Stomach (tissue), 4 donors: ENCODE measurements at regions not wholly inside any gene's neighbourhood (a gene's known extent, or its start where the extent isn't known, plus 50 kb on each side); places are given as distances from the start of the nearest gene placed in this dataset.

ENCODE experiments used
- EP300 ChIP-seq: sonication (generic); formaldehyde crosslinking; IDR thresholded peaks from one replicate; pipeline ENCODE4 v1.6.1; 2017; ENCODE audit warnings: antibody characterized with exemption
- POLR2A ChIP-seq, 4 donors: fragments of 450-650 bp; IDR thresholded peaks; one replicate each; pipeline ENCODE4 v1.6.1; 2016; ENCODE audit warnings: antibody characterized with exemption in 4 of 4, control low read depth in 2 of 4, mild to moderate bottlenecking in 1 of 4, moderate library complexity in 1 of 4
- TF ChIP-seq, protein P1 (sequence below), 7 experiments: fragments of 450-650 bp in 4 of 7; fragments of 200-600 bp in 3 of 7; sonication (generic) in 3 of 7; IDR thresholded peaks; one replicate each; pipeline ENCODE4 v1.5.1; 2016 to 2019; ENCODE audit warnings: antibody characterized with exemption in 7 of 7, control low read depth in 2 of 7, mild to moderate bottlenecking in 1 of 7

DNA sequence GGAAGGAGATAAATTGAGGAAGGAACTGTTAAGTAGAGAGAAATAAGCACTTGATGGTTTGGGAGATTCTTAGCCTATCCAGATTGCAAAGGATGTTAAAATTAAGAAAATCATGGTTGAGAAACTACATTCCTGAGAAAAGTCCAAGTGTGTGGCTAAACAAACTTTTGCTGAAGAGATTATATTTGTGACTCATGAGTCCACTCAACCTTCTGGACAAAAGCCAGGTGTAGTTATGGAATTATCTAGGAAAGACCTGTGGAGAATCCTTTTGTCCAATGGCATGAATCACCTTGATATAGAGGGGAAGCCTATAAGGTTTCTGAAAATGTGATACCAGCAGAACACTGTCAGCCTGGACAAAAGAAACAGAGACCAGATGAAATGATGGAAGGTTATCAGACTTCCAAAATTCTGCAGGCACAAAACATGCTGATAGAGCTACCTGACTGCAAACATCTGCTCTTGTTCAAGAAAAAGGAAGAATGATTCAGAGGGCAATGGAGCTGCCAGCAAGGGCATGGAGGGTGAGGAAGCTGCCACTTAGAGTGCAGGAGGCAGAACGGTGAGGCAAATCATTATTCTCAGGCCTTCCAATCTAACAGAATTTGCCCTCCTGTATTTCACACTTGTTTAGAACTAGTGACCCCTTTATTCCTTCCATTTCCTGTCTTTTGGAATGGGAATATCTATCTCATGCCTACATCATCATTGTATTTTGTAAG is 300.6 kb upstream of the PRMT6 start:
- TF ChIP-seq POLR2A (IDR thresholded peaks at IDR 0.05) (no peak), EP300 (no peak)
- TF ChIP-seq, protein P1, sequence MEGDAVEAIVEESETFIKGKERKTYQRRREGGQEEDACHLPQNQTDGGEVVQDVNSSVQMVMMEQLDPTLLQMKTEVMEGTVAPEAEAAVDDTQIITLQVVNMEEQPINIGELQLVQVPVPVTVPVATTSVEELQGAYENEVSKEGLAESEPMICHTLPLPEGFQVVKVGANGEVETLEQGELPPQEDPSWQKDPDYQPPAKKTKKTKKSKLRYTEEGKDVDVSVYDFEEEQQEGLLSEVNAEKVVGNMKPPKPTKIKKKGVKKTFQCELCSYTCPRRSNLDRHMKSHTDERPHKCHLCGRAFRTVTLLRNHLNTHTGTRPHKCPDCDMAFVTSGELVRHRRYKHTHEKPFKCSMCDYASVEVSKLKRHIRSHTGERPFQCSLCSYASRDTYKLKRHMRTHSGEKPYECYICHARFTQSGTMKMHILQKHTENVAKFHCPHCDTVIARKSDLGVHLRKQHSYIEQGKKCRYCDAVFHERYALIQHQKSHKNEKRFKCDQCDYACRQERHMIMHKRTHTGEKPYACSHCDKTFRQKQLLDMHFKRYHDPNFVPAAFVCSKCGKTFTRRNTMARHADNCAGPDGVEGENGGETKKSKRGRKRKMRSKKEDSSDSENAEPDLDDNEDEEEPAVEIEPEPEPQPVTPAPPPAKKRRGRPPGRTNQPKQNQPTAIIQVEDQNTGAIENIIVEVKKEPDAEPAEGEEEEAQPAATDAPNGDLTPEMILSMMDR (IDR thresholded peaks at IDR 0.05): no peak
